ENCODE measurements at regions not wholly inside any gene's neighbourhood (a gene's known extent, or its start where the extent isn't known, plus 50 kb on each side); places are given as distances from the start of the nearest gene placed in this dataset.

DNA sequence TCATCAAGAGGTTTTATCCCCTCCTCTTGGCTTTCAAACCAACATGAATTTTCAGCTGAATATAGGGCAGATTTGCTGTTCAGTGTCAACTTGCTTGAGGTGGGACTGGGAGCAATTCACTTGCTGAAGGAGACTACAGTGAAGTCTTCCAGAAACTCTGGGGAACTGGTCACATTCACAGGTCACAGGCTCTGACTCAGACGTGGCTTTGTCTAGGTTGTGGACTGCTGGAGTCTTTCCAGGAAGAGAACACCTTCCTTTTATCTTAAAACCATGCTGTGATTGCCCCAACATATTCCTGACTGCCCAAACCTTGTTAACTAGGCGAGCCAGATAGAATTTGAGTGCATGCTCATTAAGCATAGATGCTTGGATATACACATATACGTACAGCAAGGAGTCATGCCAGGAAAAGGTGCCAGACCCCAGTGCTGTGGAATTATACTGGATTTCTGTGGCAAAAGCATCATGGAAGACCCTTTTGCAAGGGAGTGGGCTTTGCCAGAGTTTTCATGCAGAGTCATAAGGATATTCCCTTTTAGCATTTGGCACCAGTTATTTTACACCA is 399.1 kb upstream of the TBL1XR1 start:
- H3K36me3 Mint-ChIP-seq (ENCODE audit: insufficient read depth), result peaks cover 2% of the 10 kb centered on the region
- H3K9me3 Mint-ChIP-seq, result no peaks in the 10 kb centered on the region
- peak overlapping the region in 1 of 2 donors; percentile 10 for H3K4me3 Mint-ChIP-seq
- H3K4me1 Mint-ChIP-seq (ENCODE audit: low read depth in 2 of 2), result peaks cover 66 to 78% of the 10 kb centered on the region in 2 donors
- no peaks in the 10 kb centered on the region for H3K27me3 Mint-ChIP-seq
- ATAC-seq (replicated peaks) (no peak), DNase-seq (no peak)
- peak overlapping the region in 1 of 2 donors; percentile 94 for H3K27ac Mint-ChIP-seq

DNA sequence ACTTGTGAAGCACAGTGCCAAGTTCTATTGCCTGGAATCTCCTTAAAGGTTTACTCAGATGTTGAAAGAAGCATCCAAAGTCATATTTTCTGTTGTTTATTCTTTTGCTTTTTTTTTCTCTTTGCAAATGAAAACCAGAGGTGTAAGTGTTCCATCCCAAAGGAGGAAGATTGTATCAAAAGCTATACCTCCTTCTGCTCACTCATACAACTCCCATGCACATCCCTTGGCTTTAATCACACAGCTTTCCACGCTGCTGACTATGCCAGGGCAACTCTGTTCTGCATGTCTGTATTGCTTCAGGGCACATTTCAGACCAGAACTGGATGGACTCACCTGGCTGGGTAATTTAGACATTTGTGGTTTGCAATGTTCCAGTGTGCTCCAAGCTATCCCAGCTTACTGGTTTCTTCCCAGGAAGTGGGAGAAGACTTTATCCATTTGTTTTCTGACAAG is 399.6 kb upstream of the TBL1XR1 start:
- Mint-ChIP-seq H3K4me1 (ENCODE audit: low read depth in 2 of 2) (peaks cover 63 to 73% of the 10 kb centered on the region in 2 donors), H3K9me3 (no peaks in the 10 kb centered on the region), H3K4me3 (peak overlapping the region; percentile 68 to 71), H3K27me3 (no peaks in the 10 kb centered on the region), H3K36me3 (ENCODE audit: insufficient read depth) (peaks cover 2% of the 10 kb centered on the region), H3K27ac (peak overlapping the region; percentile 90 to 94)
- ATAC-seq (replicated peaks), result no peak
- DNase-seq, result no peak

DNA sequence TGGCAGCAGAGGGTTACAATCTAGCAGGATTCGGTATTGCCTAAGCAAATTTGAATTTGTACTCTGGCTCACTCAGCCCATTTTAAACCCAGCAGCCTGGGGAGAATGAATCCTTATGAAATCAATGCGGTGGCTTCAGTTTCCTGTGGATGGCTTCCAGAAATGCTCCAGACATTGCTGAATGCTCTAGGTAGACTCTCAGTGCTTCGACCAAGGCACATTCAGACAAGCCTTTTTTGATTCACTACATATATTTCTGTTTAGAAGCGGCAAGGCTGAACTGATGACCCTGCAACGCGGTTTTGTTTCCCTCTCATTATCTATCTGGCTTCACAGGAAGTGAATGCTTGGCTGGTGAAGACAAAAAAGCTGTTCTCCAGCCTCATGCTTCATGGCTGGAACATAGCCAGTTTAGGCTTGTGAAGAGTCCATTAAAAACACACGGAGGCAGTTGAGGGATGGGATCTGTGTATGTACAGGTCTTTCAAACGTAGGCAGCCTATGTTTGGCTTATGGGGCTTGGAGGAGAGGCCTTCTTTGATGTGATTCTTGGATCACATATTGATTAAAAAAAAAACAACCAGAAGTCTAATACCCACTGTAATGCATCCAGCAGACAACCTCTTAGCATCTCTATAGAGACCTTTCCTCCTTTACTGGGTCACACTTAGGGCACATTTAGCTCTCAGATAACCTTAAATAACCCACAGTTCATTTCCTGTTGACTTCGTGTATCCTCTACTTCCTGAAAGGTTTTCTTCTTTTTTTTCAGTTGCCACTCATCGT is 400.2 kb upstream of the TBL1XR1 start:
- Mint-ChIP-seq H3K4me1 (ENCODE audit: low read depth in 2 of 2) (peaks cover 63 to 72% of the 10 kb centered on the region in 2 donors), H3K27ac (peak overlapping the region; percentile 90 to 94), H3K27me3 (no peaks in the 10 kb centered on the region), H3K9me3 (no peaks in the 10 kb centered on the region), H3K4me3 (peak overlapping the region; percentile 68 to 71), H3K36me3 (ENCODE audit: insufficient read depth) (peaks cover 2% of the 10 kb centered on the region)
- ATAC-seq (replicated peaks) (peak; percentile 94), DNase-seq (peak; percentile 23 to 34 (median 33))

DNA sequence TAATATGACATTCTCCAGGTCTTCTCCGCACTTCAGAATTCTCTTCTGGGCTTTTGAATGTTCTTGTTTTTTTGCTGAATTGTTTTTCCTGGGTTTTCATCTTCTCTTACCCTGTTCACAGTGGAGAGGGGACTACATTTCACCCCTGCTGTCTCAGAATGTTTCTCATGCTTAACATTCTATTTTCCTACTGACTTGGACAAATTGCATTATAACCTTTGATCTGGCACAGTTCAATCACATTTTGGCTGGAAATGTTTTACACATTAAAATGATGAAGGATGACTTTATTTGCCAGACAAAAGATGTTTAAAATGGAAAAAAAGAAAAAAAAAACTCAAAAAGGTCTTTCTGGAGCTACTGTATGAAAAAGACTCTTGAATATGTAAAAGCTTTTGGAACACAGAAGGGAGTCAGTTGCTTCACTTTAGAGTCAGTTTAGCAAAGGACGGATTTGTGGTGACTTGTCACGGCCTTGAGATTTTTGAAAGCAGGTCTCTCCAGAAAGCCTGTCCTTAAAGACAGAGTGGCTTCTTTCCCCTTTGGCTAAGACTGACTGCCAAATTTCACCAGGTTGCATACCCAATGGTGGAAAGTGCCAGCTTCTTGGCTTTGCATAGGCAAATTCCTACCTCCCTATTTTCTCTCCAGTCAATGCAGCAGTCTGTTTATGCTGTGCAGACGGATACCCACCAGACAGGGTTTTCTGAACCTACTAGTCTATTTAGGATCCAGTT is 401.0 kb upstream of the TBL1XR1 start:
- ATAC-seq (replicated peaks), result no peak
- Mint-ChIP-seq H3K27ac (peak overlapping the region; percentile 90 to 94), H3K27me3 (no peaks in the 10 kb centered on the region), H3K9me3 (no peaks in the 10 kb centered on the region), H3K4me1 (ENCODE audit: low read depth in 2 of 2) (peaks cover 65 to 79% of the 10 kb centered on the region in 2 donors), H3K4me3 (peak overlapping the region; percentile 68 to 71), H3K36me3 (ENCODE audit: insufficient read depth) (peaks cover 2% of the 10 kb centered on the region)
- DNase-seq, result no peak

DNA sequence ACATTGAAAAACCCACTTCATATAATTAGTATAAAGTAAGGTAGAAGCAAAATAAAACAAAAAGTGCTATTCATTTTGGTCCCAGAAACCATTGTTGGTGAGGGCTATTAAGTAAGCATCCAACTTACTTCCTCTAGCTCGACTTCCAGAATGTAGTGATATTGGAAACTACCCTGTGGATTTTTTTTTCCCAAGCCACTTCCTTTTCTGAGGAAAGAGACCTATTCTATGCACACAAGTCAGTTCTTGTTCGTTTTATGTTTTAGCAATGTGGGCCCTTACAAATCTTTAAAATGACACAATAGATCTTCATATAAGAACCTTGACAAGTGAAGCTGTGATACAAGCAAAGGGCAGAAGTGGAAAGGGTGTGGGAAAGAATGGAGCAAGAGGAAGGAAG is 402.0 kb upstream of the TBL1XR1 start:
- Mint-ChIP-seq H3K4me1 (ENCODE audit: low read depth in 2 of 2) (peaks cover 67 to 77% of the 10 kb centered on the region in 2 donors), H3K9me3 (no peaks in the 10 kb centered on the region), H3K27ac (peak overlapping the region; percentile 56 to 94), H3K4me3 (peak overlapping the region in 1 of 2 donors; percentile 68), H3K27me3 (no peaks in the 10 kb centered on the region), H3K36me3 (ENCODE audit: insufficient read depth) (peaks cover 2% of the 10 kb centered on the region)
- DNase-seq (no peak), ATAC-seq (replicated peaks) (no peak)

DNA sequence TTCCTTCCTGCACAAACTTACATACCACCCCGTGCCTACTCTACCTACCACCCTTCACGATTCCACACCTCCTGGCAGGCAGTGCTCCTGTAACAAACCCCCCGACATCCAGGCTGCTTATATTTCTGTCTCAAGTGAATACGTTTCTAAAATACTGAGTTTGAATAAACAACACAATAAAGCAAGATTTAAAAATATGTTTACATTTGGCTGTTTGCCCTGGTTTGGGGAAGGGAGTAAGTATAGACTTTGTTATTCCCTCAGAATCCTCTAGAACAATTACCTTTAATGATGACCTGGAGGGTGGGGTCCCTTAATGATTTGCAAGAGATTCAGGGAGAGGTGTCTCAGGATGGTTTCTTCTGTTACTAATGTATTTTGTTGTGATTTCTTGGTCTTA is 402.6 kb upstream of the TBL1XR1 start:
- Mint-ChIP-seq H3K27me3 (no peaks in the 10 kb centered on the region), H3K4me1 (ENCODE audit: low read depth in 2 of 2) (peaks cover 65 to 77% of the 10 kb centered on the region in 2 donors), H3K9me3 (no peaks in the 10 kb centered on the region), H3K36me3 (ENCODE audit: insufficient read depth) (peaks cover 2% of the 10 kb centered on the region), H3K27ac (peak overlapping the region; percentile 56 to 94), H3K4me3 (no peak overlapping the region)
- DNase-seq, result no peak
- ATAC-seq (replicated peaks), result no peak

DNA sequence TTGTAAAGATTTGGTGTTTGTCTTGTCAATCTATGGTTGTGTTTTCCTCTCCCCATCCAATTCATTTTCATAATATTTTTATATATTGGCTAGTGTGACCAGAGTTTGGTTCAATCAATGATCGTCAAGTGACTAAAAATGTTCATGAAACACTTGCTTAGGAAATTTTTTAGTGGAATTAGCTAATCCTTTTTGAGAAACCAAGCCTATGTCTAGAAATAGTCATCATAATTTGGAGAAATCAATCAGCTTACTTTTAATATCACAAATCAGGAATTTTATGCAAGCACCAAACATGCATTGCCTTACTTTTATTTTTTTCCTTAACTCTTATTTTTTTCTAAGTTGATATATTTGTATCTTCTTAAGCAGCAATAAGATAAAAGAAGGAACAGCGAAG is 403.1 kb upstream of the TBL1XR1 start:
- ATAC-seq (replicated peaks), result no peak
- DNase-seq, result no peak
- H3K4me3 Mint-ChIP-seq, result peak overlapping the region; percentile 13 to 28
- no peaks in the 10 kb centered on the region for H3K9me3 Mint-ChIP-seq
- no peaks in the 10 kb centered on the region for H3K27me3 Mint-ChIP-seq
- H3K4me1 Mint-ChIP-seq (ENCODE audit: low read depth in 2 of 2), result peaks cover 65 to 76% of the 10 kb centered on the region in 2 donors
- peaks cover 2% of the 10 kb centered on the region for H3K36me3 Mint-ChIP-seq (ENCODE audit: insufficient read depth)
- H3K27ac Mint-ChIP-seq, result peak overlapping the region; percentile 13 to 94

DNA sequence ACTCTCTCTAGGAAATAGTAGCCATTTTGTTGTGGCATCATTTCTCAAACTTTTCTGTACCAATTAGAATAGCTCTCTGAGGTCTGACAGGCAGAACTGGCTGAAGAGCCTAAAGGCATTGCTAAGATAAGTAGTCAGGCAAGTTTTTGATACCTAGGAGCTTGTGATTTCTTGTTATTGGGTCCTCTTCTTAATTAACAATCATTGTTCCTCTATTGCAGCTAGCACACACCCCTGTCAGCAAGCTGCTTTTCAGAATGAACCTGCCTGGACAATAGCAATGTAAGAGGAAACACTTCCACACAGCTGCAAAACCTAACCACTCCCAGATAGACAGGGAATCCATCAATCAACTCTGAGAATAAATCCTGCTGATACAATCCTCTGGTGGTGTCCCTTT is 403.9 kb upstream of the TBL1XR1 start:
- ATAC-seq (replicated peaks) (no peak), DNase-seq (no peak)
- Mint-ChIP-seq H3K27me3 (no peaks in the 10 kb centered on the region), H3K4me1 (ENCODE audit: low read depth in 2 of 2) (peaks cover 57 to 68% of the 10 kb centered on the region in 2 donors), H3K4me3 (peak overlapping the region in 1 of 2 donors; percentile 28), H3K9me3 (no peaks in the 10 kb centered on the region), H3K27ac (peak overlapping the region; percentile 13 to 94), H3K36me3 (ENCODE audit: insufficient read depth) (peaks cover 2% of the 10 kb centered on the region)

DNA sequence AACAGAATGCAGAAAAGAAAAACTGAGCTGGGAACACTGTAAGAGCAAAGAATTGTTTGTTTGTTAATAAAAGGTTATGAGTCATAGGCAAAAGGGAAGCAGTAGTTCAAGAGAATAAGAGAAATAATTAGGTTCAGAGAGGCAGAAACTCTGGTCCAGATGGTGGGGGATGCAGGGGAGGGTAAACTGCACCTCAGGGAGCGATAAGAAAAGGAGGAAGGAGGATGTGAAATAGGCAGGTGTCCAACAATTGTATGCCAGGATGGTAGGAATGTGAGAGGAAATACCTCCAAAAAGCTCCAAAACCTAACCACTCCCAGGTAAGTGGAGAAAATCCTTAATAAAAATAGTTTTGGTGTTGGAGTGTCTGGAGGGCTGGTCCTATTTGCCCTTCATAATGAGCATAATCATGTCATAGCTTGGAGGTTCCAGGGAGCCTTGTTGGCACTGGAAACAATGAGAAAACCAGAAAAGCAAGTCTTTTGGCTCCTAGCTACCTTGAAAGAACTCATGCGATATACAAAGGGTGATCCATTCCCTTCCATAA is 405.4 kb upstream of the TBL1XR1 start:
- Mint-ChIP-seq H3K36me3 (ENCODE audit: insufficient read depth) (peaks cover 2% of the 10 kb centered on the region), H3K4me1 (ENCODE audit: low read depth in 2 of 2) (peaks cover 48 to 64% of the 10 kb centered on the region in 2 donors), H3K4me3 (peak overlapping the region in 1 of 2 donors; percentile 2), H3K9me3 (no peaks in the 10 kb centered on the region), H3K27ac (peak overlapping the region; percentile 39 to 74), H3K27me3 (no peaks in the 10 kb centered on the region)
- no peak for DNase-seq
- ATAC-seq (replicated peaks), result no peak

DNA sequence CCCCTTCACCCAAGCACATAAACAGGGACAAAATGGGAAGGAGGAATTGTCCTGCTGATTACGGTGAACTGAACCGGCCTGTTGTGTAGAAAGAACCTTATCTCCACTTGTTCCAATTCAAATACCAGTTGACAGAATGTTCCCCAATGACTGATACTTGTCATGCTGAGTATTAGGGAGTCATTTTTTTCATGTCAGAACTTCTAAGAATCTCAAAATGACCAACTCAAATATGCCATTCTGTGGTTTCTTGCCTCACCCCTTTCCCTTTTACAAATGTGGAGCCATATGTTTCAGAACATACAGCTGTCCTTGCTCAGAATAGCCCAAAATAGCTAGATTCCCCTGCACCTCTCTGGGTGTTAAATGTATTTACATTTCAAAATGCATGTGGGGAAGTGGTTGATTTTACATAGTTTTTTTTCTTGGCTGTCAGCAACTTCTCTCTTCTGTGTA is 405.9 kb upstream of the TBL1XR1 start:
- DNase-seq (no peak), ATAC-seq (replicated peaks) (no peak)
- Mint-ChIP-seq H3K4me1 (ENCODE audit: low read depth in 2 of 2) (peaks cover 43 to 59% of the 10 kb centered on the region in 2 donors), H3K27me3 (no peaks in the 10 kb centered on the region), H3K36me3 (ENCODE audit: insufficient read depth) (no peaks in the 10 kb centered on the region), H3K9me3 (no peaks in the 10 kb centered on the region), H3K27ac (peak overlapping the region; percentile 32 to 60), H3K4me3 (no peak overlapping the region)

DNA sequence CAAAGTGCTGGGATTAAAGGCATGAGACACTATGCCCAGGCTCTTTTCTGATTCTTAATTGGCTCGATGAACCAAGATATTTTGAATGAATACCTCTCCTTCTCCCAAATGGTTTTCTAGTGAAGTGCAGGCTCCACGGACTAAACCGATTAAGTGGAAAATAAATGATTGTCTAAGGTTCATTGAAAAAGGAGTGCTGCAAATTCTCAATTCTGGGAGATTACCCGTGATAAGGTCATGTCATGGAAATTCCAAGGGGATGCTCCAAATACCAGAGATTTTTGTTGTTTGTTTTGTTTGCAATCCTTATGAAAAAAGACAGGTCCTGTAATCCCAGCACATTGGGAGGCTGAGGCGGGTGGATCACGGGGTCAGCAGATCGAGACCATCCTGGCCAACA is 406.9 kb upstream of the TBL1XR1 start:
- no peak for ATAC-seq (replicated peaks)
- no peaks in the 10 kb centered on the region for H3K27me3 Mint-ChIP-seq
- no peaks in the 10 kb centered on the region for H3K9me3 Mint-ChIP-seq
- H3K4me1 Mint-ChIP-seq (ENCODE audit: low read depth in 2 of 2), result peaks cover 33 to 49% of the 10 kb centered on the region in 2 donors
- DNase-seq, result no peak
- peak overlapping the region in 1 of 2 donors; percentile 60 for H3K27ac Mint-ChIP-seq
- H3K36me3 Mint-ChIP-seq (ENCODE audit: insufficient read depth), result no peaks in the 10 kb centered on the region
- H3K4me3 Mint-ChIP-seq, result no peak overlapping the region

DNA sequence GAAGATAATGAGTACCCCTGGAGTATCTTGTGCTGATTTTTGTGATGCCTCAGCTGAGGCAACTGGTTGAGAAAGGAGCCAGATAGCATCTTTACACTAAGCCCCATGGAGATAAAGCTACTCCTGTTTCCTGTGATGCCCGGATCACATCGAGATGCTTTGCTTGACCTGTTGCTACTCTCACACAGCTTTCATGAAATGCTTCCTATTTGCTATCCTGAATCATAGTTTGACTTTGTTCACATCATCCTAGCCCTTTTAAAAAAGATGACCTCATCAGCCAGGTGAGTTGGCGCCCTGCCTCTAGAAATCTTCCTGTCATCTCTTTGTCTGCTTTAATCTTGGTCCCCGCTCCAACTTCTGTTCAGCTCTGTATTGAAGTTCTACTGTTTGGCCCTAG is 409.6 kb upstream of the TBL1XR1 start:
- DNase-seq (no peak), ATAC-seq (replicated peaks) (no peak)
- Mint-ChIP-seq H3K9me3 (no peaks in the 10 kb centered on the region), H3K27me3 (no peaks in the 10 kb centered on the region), H3K4me3 (no peak overlapping the region), H3K27ac (peak overlapping the region in 1 of 2 donors; percentile 22), H3K4me1 (ENCODE audit: low read depth in 2 of 2) (peaks cover 14 to 34% of the 10 kb centered on the region in 2 donors), H3K36me3 (ENCODE audit: insufficient read depth) (no peaks in the 10 kb centered on the region)

DNA sequence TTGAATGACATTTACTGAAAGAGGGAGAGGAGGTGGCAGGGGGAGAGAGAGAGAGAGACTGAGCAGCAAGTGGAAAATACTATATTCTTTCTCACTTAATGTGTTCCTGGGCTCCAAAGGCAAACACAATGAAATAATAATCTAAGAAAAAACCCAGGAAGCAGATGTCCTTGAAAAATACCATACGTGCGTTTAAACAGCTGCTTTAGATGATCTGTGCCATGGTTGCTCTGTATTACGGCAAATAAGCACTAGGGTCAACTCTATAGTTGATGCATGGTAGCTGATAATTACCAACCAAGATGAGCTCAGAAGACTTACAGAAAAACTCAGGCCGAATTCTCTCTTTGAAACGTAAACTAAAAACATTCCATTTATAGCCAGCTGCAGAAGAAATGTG is 410.3 kb upstream of the TBL1XR1 start:
- Mint-ChIP-seq H3K9me3 (no peaks in the 10 kb centered on the region), H3K27ac (peak overlapping the region in 1 of 2 donors; percentile 22), H3K4me3 (no peak overlapping the region), H3K4me1 (ENCODE audit: low read depth in 2 of 2) (peaks cover 9 to 27% of the 10 kb centered on the region in 2 donors), H3K36me3 (ENCODE audit: insufficient read depth) (no peaks in the 10 kb centered on the region), H3K27me3 (no peaks in the 10 kb centered on the region)
- ATAC-seq (replicated peaks) (no peak), DNase-seq (no peak)

Data from effector memory CD8-positive, alpha-beta T cell (primary cell).